ENCODE measurements at regions not wholly inside any gene's neighbourhood (a gene's known extent, or its start where the extent isn't known, plus 50 kb on each side); places are given as distances from the start of the nearest gene placed in this dataset.

DNA sequence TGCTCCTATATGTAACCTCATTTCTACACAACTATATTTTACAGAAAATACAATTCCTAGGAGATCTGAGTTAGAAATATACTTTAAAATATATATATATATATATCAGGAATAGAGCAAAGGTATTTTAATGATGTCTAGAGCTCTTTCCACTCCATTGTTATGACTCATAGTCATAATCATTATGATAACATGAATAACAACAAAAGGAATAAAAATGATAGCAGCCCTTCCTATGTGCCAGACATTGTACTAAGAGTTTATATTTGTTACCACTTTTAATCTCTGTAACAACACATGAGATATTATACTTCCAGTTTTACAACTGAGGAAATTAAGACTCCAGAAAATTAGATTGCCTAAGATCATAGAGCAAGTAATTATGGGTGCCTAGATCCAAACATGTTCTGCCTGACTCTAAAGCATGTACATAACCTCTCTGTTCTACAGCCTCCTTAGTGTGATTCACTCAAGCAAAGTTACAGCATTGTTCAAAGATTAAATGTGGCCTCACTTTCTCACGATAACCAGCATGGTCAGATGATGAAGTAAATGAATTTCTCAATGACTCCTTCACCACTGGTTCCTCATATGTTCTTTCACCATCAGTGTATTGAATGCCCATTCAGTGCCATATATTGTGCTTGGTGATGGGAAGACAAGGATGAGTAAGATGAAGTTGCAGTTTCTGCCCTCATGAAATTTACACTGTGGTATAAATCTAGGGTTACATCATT, 452.1 kb downstream of the EFNA5 start:
- TF ChIP-seq, protein P1, sequence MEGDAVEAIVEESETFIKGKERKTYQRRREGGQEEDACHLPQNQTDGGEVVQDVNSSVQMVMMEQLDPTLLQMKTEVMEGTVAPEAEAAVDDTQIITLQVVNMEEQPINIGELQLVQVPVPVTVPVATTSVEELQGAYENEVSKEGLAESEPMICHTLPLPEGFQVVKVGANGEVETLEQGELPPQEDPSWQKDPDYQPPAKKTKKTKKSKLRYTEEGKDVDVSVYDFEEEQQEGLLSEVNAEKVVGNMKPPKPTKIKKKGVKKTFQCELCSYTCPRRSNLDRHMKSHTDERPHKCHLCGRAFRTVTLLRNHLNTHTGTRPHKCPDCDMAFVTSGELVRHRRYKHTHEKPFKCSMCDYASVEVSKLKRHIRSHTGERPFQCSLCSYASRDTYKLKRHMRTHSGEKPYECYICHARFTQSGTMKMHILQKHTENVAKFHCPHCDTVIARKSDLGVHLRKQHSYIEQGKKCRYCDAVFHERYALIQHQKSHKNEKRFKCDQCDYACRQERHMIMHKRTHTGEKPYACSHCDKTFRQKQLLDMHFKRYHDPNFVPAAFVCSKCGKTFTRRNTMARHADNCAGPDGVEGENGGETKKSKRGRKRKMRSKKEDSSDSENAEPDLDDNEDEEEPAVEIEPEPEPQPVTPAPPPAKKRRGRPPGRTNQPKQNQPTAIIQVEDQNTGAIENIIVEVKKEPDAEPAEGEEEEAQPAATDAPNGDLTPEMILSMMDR (IDR thresholded peaks at IDR 0.05), result no peak
- POLR2A ChIA-PET, result no interaction called here

DNA sequence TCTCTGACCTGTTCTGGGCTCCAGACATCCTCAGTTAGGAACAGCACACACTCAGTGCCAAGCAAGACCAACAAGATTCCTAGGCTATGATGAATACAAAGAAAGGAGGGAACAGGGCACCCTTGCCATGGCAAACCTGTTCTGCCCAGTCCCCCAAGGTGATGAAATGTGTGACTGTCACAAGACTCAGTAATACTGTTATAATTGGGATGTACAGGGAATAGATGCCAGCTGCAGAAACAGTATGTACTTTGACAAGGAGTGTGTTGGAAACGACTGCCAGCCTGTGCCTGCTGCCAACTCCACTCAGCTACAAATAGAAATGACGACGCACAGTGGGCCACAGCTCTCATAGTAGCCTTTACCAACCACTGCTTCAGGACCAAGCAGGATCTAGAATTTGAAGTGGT, 453.0 kb downstream of the EFNA5 start:
- Mint-ChIP-seq H3K36me3 (ENCODE audit: low read depth) (no peaks in the 10 kb centered on the region), H3K27me3 (no peaks in the 10 kb centered on the region), H3K9me3 (no peaks in the 10 kb centered on the region), H3K4me3 (no peak overlapping the region), H3K4me1 (no peaks in the 10 kb centered on the region), H3K27ac (no peak overlapping the region)
- POLR2A ChIA-PET, result no interaction called here
- intact Hi-C loops (cut with micrococcal nuclease), result no loop called here
- CTCF ChIA-PET, result no interaction called here
- DNase-seq (no peak), ATAC-seq (ENCODE audit: low read depth) (no peak)
- TF ChIP-seq, protein P1 (IDR thresholded peaks at IDR 0.05), result no peak

More for the DNA sequence above, 452.1 kb downstream of the EFNA5 start:
- ATAC-seq (ENCODE audit: low read depth) (no peak), DNase-seq (no peak)
- H3K4me3 Mint-ChIP-seq, result no peak overlapping the region
- no peaks in the 10 kb centered on the region for H3K9me3 Mint-ChIP-seq
- no peaks in the 10 kb centered on the region for H3K36me3 Mint-ChIP-seq (ENCODE audit: low read depth)
- intact Hi-C loops (cut with micrococcal nuclease), result no loop called here
- CTCF ChIA-PET, result no interaction called here
- H3K27me3 Mint-ChIP-seq, result no peaks in the 10 kb centered on the region
- H3K4me1 Mint-ChIP-seq, result no peaks in the 10 kb centered on the region
- H3K27ac Mint-ChIP-seq, result no peak overlapping the region

DNA sequence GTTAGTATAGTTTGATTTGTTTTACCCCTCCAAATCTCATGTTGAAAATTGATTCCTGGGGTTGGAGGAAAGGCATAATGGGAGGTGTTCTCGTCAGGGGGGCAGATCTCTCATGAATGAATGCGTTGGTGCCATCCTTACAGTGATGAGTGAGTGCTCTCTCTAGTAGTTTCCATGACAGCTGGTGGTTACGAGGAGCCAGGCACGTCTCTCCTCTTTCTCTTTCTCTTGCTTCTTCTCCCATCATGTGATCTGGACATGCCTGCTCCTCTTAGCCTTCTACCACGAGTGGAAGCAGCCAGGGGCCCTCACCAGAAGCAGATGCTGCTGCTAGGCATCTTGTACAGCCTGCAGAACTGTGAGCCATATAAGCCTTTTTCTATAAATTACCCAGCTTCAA, 454.1 kb downstream of the EFNA5 start:
- no peaks in the 10 kb centered on the region for H3K36me3 Mint-ChIP-seq (ENCODE audit: low read depth)
- intact Hi-C loops (cut with micrococcal nuclease), result no loop called here
- H3K4me1 Mint-ChIP-seq, result no peaks in the 10 kb centered on the region
- H3K27ac Mint-ChIP-seq, result no peak overlapping the region
- no peak for ATAC-seq (ENCODE audit: low read depth)
- TF ChIP-seq, protein P1 (IDR thresholded peaks at IDR 0.05), result no peak
- H3K9me3 Mint-ChIP-seq, result no peaks in the 10 kb centered on the region
- ChIA-PET CTCF (no interaction called here), POLR2A (no interaction called here)
- DNase-seq, result no peak
- no peak overlapping the region for H3K4me3 Mint-ChIP-seq
- no peaks in the 10 kb centered on the region for H3K27me3 Mint-ChIP-seq

DNA sequence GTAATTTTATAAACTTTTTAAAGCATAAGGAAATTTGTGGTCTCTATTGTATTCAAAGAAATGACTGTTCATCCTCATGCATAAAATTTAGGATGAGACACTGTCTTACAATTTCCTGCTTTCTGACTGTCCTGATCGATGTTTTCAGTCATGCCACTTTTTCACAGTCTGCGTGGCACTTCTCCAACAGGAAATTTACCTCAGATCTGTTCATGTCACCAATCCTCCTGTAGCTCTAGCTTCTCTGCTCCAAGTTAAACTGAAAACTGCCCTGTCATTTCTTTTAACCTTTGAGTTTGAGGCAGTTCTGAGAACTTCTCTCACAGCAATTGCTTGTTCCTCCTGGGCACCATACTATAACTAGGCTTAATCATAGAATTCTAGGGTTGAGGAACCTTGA, 455.1 kb downstream of the EFNA5 start:
- intact Hi-C loops (cut with micrococcal nuclease), result no loop called here
- Mint-ChIP-seq H3K27me3 (no peaks in the 10 kb centered on the region), H3K36me3 (ENCODE audit: low read depth) (no peaks in the 10 kb centered on the region), H3K9me3 (no peaks in the 10 kb centered on the region), H3K4me3 (no peak overlapping the region), H3K4me1 (no peaks in the 10 kb centered on the region), H3K27ac (no peak overlapping the region)
- TF ChIP-seq, protein P1 (IDR thresholded peaks at IDR 0.05), result no peak
- DNase-seq, result no peak
- ChIA-PET CTCF (no interaction called here), POLR2A (no interaction called here)
- no peak for ATAC-seq (ENCODE audit: low read depth)

DNA sequence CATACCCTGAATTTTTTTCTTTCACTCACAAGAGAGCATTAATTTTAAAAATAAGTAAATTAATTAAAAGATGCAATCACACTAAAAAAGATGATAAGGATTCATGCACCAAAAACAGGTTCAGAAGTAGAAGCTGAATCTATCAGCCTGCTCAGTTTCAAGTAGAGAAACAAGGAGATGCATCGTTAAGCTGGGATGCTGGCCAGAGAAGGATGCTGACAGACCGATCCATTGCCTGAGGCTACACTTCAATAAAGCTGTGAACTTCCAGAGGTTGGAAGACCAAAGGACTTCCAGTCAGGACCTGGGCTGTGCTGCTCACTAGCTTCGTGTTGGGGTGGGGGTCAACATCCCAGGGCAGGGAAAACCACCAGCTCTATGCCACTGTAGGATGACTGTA, 457.7 kb downstream of the EFNA5 start:
- ChIA-PET CTCF (no interaction called here), POLR2A (no interaction called here)
- no peak for ATAC-seq (ENCODE audit: low read depth)
- no peak for DNase-seq
- H3K27me3 Mint-ChIP-seq, result no peaks in the 10 kb centered on the region
- H3K27ac Mint-ChIP-seq, result no peak overlapping the region
- TF ChIP-seq, protein P1 (IDR thresholded peaks at IDR 0.05), result no peak
- intact Hi-C loops (cut with micrococcal nuclease), result no loop called here
- no peaks in the 10 kb centered on the region for H3K9me3 Mint-ChIP-seq
- H3K4me1 Mint-ChIP-seq, result no peaks in the 10 kb centered on the region
- H3K36me3 Mint-ChIP-seq (ENCODE audit: low read depth), result no peaks in the 10 kb centered on the region
- H3K4me3 Mint-ChIP-seq, result no peak overlapping the region

Measured in activated B cell treated with CpG ODN at 0.5 μM for 24 hours (primary cell).